ENCODE measurements at regions not wholly inside any gene's neighbourhood (a gene's known extent, or its start where the extent isn't known, plus 50 kb on each side); places are given as distances from the start of the nearest gene placed in this dataset.

GRCh38 chr11:127080735-127081134, 80.2 kb upstream of the KIRREL3 start:
- DNase-seq, result no peak

DNA sequence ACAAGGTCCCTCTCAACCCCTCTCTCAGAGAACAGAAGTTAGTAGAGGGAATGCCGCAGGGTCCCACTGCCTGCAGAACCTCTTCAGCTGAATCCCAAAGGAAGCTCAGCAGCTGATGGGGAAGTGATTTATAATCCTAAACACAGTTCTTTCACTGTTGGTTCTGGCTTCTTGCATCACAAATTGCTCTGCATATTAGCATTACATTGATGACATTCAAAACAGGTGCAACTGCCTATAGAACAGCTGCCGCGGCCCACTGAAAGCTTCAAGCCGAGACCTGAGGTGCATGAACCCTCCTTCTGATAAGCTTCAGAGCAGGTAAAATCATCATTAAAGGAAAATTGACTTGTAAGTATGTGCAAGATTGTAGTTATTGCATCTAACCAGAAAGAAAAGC, 75.2 kb upstream of the KIRREL3 start:
- DNase-seq, result no peak

DNA sequence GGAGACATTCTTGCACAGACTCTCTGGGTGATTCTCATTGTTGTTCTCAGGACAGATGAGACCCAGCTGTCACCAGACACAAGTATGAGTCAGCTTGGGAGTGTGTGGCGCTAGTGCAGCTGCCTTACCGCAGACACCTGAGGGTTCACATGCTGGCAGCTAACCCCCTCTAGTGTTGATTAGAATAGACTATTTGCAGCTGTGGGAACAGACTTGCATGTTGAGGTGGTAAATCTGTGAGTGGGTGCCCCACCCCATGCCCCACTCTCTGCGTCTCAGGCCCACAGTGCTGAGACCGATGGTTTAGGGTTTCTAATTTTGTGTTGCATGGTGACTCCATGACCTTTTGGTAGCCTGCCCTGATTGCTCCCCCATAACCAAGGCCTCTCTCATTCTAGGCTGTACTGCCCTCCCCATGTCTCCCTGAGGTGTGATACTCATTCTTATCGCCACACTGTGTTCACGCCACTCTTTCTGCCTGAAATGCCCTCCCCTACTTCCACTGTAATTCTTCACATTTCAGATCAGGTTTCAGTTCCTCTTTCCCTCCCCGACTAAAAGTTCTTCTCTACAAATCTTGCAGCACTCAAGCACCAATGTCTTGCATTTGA, 73.7 kb upstream of the KIRREL3 start:
- DNase-seq, result no peak

DNA sequence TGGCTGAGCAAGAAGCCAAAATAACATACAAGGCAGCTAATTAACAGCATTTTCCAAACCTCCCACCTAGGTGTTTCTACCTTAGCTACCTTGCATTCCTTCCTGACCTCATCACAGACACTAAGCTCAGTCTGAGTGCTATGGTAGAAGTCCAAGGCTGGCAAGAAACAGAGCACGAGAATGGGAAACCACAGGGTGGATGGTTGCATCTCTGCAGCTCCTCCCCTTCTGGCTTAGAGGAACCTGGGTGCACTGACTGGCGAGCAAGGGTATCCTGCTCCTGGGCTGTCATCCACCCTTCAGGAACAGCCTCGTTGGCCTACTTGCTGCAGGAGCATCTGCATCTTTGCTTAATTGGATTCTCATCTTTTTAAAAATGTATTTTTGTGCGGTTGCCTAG, 73.1 kb upstream of the KIRREL3 start:
- DNase-seq, result no peak

GRCh38 chr11:127071606-127072005, 71.0 kb upstream of the KIRREL3 start:
- no peak for DNase-seq

DNA sequence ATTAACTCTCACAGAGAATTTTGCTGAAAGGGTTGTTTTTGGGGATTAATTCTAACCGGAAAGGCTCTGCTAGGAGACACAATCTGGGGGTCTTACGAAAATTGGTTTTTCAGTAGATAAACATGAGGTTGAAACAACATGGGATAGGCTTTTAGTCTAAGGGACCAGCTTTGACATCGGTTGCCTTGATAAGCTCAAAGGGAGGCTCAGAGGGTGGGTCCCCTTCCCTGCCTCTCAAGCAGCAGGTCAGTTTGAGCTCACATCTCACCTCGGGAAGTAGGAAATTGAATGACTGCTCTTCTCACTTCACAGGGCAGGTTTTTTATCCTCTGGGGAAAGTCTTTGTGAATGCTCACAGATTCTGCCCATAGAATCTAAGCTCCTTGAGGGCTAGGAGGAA, 70.2 kb upstream of the KIRREL3 start:
- no peak for DNase-seq

DNA sequence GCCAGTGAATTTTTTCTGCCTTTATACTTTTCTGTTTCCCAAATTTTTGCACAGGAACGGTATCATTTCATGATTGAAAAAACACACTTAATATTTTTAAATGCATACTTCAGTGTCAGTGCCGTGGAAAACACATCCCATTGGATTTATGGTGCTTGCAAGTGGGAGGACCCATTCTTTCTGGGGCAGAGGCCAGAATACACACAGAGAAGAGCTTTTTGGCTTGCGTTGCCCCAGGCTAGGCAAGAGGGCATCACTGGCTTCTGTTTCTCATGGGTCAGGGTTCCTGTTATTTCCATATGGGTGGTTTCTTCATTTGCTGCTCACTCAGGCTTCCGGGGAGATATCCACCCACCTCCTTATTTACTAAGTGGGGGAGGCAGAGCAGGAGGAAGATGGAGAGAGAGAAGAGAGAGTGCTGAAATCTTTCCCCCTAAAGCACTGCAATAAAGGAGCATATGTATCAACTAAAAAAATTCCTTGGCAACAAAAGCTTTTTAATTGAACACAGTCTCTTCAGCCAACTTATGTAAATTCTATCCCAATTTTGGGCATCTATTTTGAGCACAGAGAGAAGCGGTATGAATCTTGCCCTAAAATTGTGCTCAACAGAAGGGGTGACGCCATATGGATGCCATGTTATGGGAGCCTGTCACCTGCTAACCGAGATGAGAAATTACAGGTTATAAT, 66.0 kb upstream of the KIRREL3 start:
- no peak for DNase-seq

- DNase-seq, result no peak
Measured at GRCh38 chr11:127063241-127063640, 62.7 kb upstream of the KIRREL3 start.

DNA sequence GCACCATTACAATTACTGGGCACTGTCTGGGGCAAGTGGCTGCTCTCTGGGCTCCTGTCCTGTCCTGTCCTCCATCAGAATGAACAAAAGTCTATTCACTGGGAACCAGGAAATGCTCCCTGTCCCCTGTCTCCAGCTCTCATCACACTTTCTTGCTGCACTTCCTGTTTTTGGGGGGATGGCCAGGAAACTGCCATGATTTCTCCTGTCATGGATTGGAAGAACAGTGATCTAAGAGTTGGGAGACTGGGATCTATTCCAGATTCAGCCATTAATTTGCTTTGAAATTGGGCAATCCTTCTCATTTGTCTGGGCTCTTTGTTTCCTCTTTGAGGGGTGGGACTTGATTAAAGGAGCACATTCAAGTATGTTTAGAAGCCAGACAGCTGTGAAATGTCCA, 61.4 kb upstream of the KIRREL3 start:
- DNase-seq, result no peak

DNA sequence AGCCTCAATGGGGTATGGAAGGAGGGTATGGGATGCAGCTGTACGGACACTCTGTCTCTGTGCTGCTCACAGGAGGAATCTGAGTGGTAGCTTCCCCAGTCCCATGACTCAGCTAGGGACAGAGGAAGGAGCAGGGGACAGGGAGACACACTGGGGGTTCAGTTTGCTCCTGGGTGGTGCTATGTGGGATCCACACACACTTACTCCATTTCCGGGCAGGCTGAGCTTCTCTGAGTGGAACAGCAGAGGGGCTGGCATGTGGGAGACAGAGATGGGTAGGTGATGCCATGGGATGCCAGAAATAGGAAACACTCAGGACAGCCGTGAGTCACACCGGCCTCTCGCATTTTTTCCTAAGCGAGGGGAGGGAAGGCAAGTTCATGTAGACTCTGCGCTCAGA, 59.2 kb upstream of the KIRREL3 start:
- DNase-seq, result no peak

DNA sequence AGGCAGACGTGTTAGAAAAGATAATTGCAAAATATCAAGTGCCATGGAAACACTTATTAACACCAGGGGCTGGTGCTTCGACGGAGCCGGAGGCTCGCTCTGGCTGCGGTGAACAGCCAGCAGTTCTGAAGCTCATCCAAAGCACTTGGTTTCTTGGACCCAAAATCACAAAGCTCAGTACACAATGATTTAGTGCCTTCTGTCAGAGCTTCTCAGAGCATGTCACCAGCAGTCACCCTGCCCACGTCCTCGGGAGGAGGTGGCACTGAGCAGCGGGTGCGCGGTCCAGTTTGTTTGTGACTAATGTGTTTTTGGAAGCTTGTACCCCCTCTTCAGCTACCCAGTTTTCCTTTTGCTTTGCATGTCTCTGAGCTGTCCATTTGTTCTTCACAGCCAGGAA, 58.7 kb upstream of the KIRREL3 start:
- DNase-seq, result no peak

GRCh38 chr11:127058524-127058923, 58.0 kb upstream of the KIRREL3 start:
- DNase-seq, result no peak

- no peak for DNase-seq
Measured at GRCh38 chr11:127057126-127057525, 56.6 kb upstream of the KIRREL3 start.

DNA sequence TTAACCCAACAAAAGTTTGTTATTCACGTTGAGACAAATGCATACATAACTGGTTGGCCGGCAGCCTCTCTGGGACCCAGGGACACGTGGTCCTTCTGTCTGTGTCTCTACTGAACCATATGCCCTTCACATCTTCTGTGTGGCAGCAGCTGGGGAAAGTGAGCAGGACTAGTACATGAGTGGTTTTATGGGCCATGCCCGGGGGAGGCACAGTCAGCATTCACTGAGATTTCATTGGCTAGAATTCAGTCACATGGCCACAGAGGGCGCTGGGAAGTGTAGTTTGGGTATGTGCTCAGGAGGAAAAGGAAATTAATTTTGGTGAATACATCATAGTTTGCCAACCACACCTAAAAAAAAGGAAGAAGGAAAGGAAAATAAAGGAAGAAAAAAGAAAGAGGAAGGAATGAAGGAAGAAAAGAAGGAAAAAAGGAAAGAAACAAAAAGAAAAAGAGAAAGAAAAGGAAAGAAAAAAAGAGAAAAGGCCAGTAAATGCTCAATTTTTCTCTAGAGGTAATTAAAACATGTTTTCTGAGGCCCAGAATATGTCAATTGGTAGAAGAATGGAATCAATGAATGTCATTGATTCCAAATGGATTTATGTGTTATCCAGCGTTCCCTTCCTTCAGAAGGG, 55.9 kb upstream of the KIRREL3 start:
- DNase-seq, result no peak

DNA sequence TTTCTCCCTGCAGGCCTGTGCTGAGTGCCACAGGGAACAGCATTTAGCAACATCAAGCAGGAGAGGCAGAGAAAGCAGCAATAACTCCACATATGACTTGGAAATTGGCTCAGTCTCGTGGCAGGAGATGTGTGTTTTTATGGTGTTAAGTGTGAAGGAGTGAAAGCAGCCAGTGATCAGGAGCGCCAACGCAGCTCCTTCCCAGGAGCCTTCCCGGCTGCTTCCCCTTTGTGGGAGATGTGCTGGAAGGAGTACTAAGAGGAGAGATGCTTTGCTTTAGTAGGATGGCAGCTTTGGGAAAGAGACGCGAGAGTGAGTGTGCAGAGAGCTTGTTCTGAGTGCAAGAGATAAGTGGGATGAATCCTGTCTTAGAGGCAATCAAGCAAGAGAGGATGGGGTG, 54.7 kb upstream of the KIRREL3 start:
- DNase-seq, result no peak

DNA sequence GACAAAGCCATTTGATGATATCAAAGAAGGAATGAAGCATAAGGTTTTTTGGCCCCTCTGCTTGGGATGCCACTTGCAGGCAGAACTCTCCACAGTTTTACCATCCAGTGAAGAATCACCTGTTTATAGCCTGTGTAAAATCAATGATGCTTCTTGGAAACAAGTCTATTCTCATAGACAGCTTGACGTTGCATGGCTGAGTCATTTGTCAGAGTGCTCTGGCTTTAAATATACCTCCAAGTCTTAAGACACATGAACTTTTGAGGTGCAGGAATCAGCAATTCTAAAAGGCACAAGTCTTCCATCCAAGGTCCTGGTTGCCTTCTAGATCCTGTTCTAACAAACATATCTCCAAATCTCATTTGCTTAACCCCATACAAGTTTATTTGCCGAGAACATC, 53.6 kb upstream of the KIRREL3 start:
- no peak for DNase-seq

- DNase-seq, result no peak
Measured at GRCh38 chr11:127052404-127052803, 51.8 kb upstream of the KIRREL3 start.

Measured in activated CD4-positive, alpha-beta T cell treated with anti-CD3 and anti-CD28 coated beads for 48 hours (primary cell).